ENCODE measurements at regions not wholly inside any gene's neighbourhood (a gene's known extent, or its start where the extent isn't known, plus 50 kb on each side); places are given as distances from the start of the nearest gene placed in this dataset.

GRCh38 chr1:235011064-235011598 lies 117.5 kb downstream of the TOMM20 start:
- Histone ChIP-seq H3K27me3 (ENCODE audit: insufficient read depth, poor library complexity, severe bottlenecking) (no peaks in the 10 kb centered on the region), H3K4me3 (ENCODE audit: severe bottlenecking) (no peak overlapping the region), H3K27ac (ENCODE audit: poor library complexity, severe bottlenecking) (peak overlapping the region; percentile 82), H3K36me3 (ENCODE audit: low read depth) (no peaks in the 10 kb centered on the region), H3K4me1 (ENCODE audit: insufficient read depth, poor library complexity, severe bottlenecking) (peaks cover 13% of the 10 kb centered on the region), H3K9me3 (ENCODE audit: severe bottlenecking) (no peaks in the 10 kb centered on the region)
- DNase-seq (ENCODE audit: low spot score) (no peak), ATAC-seq (ENCODE audit: low read depth) (no peak)
- no peak for TF ChIP-seq CTCF (IDR thresholded peaks at IDR 0.05; ENCODE audit: poor library complexity, severe bottlenecking)

GRCh38 chr1:235009561-235010306 lies 118.9 kb downstream of the TOMM20 start:
- H3K36me3 ChIP-seq (ENCODE audit: low read depth), result no peaks in the 10 kb centered on the region
- peaks cover 13% of the 10 kb centered on the region for H3K4me1 ChIP-seq (ENCODE audit: insufficient read depth, poor library complexity, severe bottlenecking)
- no peaks in the 10 kb centered on the region for H3K9me3 ChIP-seq (ENCODE audit: severe bottlenecking)
- H3K27ac ChIP-seq (ENCODE audit: poor library complexity, severe bottlenecking), result no peak overlapping the region
- DNase-seq (ENCODE audit: low spot score) (no peak), ATAC-seq (ENCODE audit: low read depth) (no peak)
- H3K27me3 ChIP-seq (ENCODE audit: insufficient read depth, poor library complexity, severe bottlenecking), result no peaks in the 10 kb centered on the region
- H3K4me3 ChIP-seq (ENCODE audit: severe bottlenecking), result no peak overlapping the region
- no peak for TF ChIP-seq CTCF (IDR thresholded peaks at IDR 0.05; ENCODE audit: poor library complexity, severe bottlenecking)

DNA sequence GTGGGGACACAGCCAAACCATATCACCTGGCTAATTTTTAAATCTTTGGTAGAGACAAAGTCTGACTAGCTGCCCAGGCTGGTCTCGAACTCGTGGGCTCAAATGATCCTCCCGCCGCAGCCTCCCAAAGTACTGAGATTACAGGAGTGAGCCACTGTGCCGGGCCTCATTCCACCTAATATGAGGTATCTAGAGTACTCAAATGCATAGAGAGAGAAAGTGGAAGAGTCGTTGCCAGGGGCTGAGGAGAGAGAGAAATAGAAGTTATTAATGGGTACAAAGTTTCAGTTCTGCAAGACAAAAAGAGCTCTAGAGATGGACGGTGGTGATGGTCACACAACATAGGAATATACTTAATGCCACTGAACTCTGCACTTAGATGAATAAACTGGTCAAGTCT lies 119.6 kb downstream of the TOMM20 start:
- no peaks in the 10 kb centered on the region for H3K9me3 ChIP-seq (ENCODE audit: severe bottlenecking)
- H3K27me3 ChIP-seq (ENCODE audit: insufficient read depth, poor library complexity, severe bottlenecking), result no peaks in the 10 kb centered on the region
- H3K27ac ChIP-seq (ENCODE audit: poor library complexity, severe bottlenecking), result no peak overlapping the region
- no peak for TF ChIP-seq CTCF (IDR thresholded peaks at IDR 0.05; ENCODE audit: poor library complexity, severe bottlenecking)
- H3K4me1 ChIP-seq (ENCODE audit: insufficient read depth, poor library complexity, severe bottlenecking), result peaks cover 13% of the 10 kb centered on the region
- no peak overlapping the region for H3K4me3 ChIP-seq (ENCODE audit: severe bottlenecking)
- ATAC-seq (ENCODE audit: low read depth) (no peak), DNase-seq (ENCODE audit: low spot score) (no peak)
- no peaks in the 10 kb centered on the region for H3K36me3 ChIP-seq (ENCODE audit: low read depth)

GRCh38 chr1:235008239-235008638 lies 120.4 kb downstream of the TOMM20 start:
- ATAC-seq (ENCODE audit: low read depth) (no peak), DNase-seq (ENCODE audit: low spot score) (no peak)
- peaks cover 13% of the 10 kb centered on the region for H3K4me1 ChIP-seq (ENCODE audit: insufficient read depth, poor library complexity, severe bottlenecking)
- no peaks in the 10 kb centered on the region for H3K9me3 ChIP-seq (ENCODE audit: severe bottlenecking)
- no peaks in the 10 kb centered on the region for H3K27me3 ChIP-seq (ENCODE audit: insufficient read depth, poor library complexity, severe bottlenecking)
- H3K36me3 ChIP-seq (ENCODE audit: low read depth), result no peaks in the 10 kb centered on the region
- TF ChIP-seq CTCF (IDR thresholded peaks at IDR 0.05; ENCODE audit: poor library complexity, severe bottlenecking), result no peak
- no peak overlapping the region for H3K4me3 ChIP-seq (ENCODE audit: severe bottlenecking)
- H3K27ac ChIP-seq (ENCODE audit: poor library complexity, severe bottlenecking), result no peak overlapping the region

- H3K27me3 ChIP-seq (ENCODE audit: insufficient read depth, poor library complexity, severe bottlenecking), result no peaks in the 10 kb centered on the region
- peaks cover 4% of the 10 kb centered on the region for H3K4me1 ChIP-seq (ENCODE audit: insufficient read depth, poor library complexity, severe bottlenecking)
- H3K27ac ChIP-seq (ENCODE audit: poor library complexity, severe bottlenecking), result no peak overlapping the region
- H3K4me3 ChIP-seq (ENCODE audit: severe bottlenecking), result no peak overlapping the region
- ATAC-seq (ENCODE audit: low read depth), result no peak
- no peak for DNase-seq (ENCODE audit: low spot score)
- TF ChIP-seq CTCF (IDR thresholded peaks at IDR 0.05; ENCODE audit: poor library complexity, severe bottlenecking), result no peak
- H3K36me3 ChIP-seq (ENCODE audit: low read depth), result no peaks in the 10 kb centered on the region
- no peaks in the 10 kb centered on the region for H3K9me3 ChIP-seq (ENCODE audit: severe bottlenecking)
Observed at GRCh38 chr1:235006816-235007215, 121.8 kb downstream of the TOMM20 start.
